HUDEP-2 (cell line): ENCODE measurements at regions not wholly inside any gene's neighbourhood (a gene's known extent, or its start where the extent isn't known, plus 50 kb on each side); places are given as distances from the start of the nearest gene placed in this dataset.
"Not testable (repeated sequence)": the region's sequence is repeated elsewhere in the genome, so short reads cannot be mapped to it uniquely, and the experiment has no call there.

Source experiments
- DNase-seq, 76 experiments: peaks; one replicate each; lab custom pipeline; 2025; ENCODE audit not compliant: unreplicated experiment in 76 of 76; lab: John Stamatoyannopoulos, UW

GRCh38 chr6:14877758-14878157 is 368.1 kb upstream of the JARID2 start:
- DNase-seq, result no peak

GRCh38 chr6:14880052-14880451 is 365.8 kb upstream of the JARID2 start:
- no peak for DNase-seq

GRCh38 chr6:14880677-14881076 is 365.2 kb upstream of the JARID2 start:
- DNase-seq, result no peak

GRCh38 chr6:14881398-14881797 is 364.5 kb upstream of the JARID2 start:
- DNase-seq, result no peak

DNA sequence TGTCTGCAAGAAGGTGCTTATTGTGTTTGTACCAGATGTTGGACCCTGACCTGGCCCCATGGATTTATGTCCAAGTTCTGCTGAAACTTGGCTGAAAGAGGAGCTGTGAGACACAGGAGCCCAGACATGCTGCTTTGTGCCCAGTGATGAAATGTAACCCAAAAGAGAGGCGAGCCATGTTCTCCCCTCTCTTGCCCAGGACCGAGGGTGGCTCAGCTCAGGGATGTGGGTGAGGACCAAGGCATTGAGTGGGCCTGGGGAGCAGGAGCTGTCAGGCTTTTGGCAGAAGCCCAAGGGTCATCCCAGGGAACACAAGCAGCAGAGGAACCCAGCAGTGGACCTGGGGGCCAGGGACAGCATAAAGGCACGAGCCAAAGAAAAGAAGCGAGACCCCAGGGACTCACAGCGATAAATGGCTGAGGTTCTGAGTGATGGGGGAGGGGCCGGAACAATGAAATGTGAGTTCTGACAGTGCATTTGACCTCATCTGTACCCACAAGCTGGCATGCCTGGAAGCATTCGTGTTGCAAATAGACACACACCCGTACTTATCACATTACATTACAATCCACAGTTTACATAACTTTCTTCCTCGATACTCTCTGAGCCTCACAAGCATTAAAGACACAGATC is 363.4 kb upstream of the JARID2 start:
- no peak for DNase-seq

GRCh38 chr6:14883921-14884320 is 361.9 kb upstream of the JARID2 start:
- no peak for DNase-seq

DNA sequence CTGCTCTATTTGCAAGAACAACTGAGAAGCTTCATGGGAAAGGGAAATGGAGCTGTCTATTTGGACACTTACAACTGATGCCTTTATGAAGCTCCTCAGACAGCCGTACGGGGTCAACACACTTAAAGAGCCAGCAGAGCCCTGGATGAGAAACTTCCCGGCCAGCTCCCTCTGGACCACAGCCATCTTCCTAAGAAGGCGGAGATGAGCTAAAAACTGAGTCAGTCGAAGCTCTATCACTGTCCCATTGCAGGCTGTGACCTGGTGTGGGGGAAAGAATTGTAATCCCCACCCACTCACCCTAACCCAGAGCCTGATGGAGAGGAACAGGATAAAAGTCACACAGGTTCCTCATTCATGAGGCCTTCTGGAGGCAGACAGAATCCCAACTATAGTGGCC is 360.4 kb upstream of the JARID2 start:
- no peak for DNase-seq

- DNase-seq, result no peak
Measured at GRCh38 chr6:14887181-14887580, 358.7 kb upstream of the JARID2 start.

GRCh38 chr6:14887986-14888574 is 357.8 kb upstream of the JARID2 start:
- no peak for DNase-seq

DNA sequence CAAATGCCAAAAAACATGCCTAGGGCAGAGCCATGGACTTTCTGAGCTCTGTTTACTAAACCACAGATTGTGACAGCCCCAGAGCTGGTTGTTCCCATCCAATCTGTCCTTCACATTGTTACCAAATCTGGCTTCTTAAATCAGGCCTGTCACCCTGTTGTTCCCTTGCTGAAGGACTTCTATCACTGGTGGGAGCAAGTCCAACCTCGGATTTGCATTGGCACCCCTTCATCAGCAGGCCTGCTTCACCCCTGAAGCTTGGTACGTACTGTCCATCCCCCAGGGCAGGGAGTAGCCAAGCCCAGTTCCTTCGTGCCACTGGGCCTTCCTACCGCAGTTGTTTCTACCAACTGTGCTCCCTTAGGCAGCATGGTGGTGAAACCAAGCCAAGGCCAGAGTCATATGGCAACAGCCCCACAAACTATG is 357.3 kb upstream of the JARID2 start:
- no peak for DNase-seq

DNA sequence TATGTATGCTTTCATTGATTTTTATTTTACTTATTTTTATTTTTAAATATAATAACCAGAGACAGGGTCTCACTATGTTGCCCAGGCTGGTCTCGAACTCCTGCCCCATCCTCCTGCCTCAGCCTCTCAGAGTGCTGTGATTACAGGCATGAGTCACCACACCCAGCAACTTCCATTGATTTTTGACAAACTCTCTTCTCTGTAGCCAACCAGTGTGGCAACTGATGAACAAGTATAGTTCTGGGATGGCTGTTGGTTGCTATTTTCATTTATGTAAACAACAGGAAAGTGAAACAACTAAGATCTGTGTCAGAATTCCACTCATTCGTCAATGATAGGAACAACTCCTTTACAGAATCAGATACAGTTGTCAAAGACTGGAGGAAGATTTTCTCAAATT is 356.7 kb upstream of the JARID2 start:
- no peak for DNase-seq

- DNase-seq, result peak in 47 of 76 experiments; percentile 7 to 80 (median 37)
Measured at GRCh38 chr6:14889611-14890593, 356.0 kb upstream of the JARID2 start.

- DNase-seq, result not testable (repeated sequence)
Measured at GRCh38 chr6:14891820-14892375, 354.0 kb upstream of the JARID2 start.

DNA sequence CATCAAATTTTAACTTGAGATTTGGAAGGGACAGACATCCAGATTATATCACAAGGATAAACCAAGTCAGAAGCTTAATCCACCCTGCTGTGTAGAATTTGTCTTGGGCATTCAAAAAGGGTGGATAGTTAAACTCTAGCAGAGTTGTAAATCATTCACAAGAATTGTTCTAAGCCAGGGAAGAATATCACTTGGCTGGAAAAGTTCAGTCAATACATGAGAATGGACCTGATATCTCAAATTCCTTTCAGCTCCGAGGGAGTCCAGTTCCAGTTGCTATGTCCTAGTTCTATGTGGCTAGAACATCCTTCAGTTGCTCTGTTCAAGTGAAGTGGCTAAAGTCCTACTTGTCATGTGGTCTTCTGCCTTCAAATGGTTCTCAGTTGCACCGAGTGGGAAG is 351.8 kb upstream of the JARID2 start:
- no peak for DNase-seq

DNA sequence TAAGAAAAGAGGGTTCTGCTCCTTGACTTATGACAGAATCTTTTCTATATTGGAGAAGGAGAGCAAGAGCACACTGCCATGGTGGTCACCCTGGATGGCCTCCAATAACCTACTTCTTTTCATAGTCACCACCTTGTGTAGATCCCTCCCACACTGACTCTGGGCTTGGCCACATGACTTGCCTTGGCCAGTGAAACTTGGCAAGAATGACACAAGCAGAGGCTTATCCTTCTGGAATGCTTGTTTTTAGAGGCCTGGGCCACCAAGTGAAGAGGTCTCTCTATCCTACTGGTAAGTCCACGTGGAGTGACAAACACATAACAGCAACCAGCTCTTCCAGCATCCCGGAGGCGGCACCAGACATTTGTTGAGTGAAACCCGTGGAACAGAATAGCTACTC is 349.4 kb upstream of the JARID2 start:
- peak in 7 of 76 experiments; percentile 12 to 36 (median 16) for DNase-seq

- DNase-seq, result no peak
Measured at GRCh38 chr6:14897831-14898230, 348.0 kb upstream of the JARID2 start.

- DNase-seq, result not testable (repeated sequence)
Measured at GRCh38 chr6:14899441-14899840, 346.4 kb upstream of the JARID2 start.

- no peak for DNase-seq
Measured at GRCh38 chr6:14900919-14901318, 344.9 kb upstream of the JARID2 start.

DNA sequence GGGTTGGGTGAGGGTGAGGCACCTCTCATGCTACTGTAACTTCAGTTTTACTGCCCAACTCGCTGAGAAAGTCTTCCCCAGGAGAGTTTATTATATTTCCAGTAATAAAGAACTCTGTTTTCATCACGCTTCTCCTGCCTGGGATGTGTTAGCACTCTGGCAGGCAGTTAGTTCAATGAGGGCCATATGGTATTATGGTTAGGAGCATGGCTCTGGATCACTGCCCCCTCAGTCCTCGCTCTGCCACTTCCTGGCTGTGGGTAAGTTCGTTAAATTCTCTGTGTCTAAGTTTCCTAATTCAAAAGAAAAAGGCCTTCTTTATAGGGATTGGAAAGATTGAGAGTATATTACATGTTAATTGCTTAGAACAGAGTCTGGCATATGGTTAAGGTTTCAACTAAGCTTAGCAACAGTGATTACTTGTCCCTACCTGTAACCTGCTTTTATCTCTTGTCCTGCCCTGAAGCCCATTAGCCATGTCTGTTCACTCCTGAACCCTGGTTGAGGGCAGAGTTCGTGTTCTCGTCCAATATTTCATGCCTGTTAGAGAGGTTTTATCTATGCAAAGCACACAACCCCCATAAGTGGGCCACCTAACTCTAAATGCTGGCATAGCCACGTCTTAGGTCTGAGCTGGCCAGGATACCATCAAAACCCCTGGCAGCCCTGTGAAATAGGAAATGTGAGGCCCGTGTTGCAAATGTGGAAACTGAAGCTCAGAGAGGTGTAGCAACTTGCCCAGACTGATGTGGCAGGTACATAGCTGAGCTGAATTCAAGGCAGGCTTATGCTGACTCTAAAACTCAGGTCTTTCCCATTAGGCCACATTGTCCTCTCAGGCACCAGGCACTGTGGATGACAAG is 342.5 kb upstream of the JARID2 start:
- DNase-seq, result no peak

DNA sequence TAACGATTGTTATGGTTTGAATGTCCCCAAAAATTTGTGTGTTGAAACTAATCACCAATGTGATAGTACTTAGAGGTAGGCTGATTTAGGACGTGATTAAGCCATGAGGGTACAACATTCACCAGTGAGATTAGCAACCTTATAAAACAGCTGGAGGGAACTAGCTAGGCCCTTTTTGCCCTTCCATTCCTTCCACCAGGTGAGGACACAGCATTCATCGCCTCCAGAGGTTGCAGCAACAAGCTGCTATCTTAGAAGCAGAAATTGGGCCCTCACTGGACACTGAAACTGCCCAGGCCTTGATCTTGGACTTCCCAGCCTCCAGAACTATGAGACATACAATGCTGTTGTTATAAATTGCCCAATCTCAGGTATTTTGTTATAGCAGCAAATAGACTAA is 340.7 kb upstream of the JARID2 start:
- no peak for DNase-seq
